B cell (primary cell): ENCODE measurements at regions not wholly inside any gene's neighbourhood (a gene's known extent, or its start where the extent isn't known, plus 50 kb on each side); places are given as distances from the start of the nearest gene placed in this dataset.

ENCODE experiments used
- ATAC-seq: fragments of 200-7000 bp; cut with Tn5 transposase; one replicate; pipeline ENCODE4 v1.10.0; 2021; ENCODE audit warnings: low read depth, mild to moderate bottlenecking, moderate number of reproducible peaks, moderate library complexity
- CTCF ChIA-PET: fragments of 350-600 bp; sonication (Branson Sonifier 250); formaldehyde crosslinking; loops from one replicate; lab custom pipeline; 2021; ENCODE audit warnings: antibody characterized with exemption, inconsistent platforms; lab: Charles Lee
- POLR2A ChIA-PET: fragments of 350-600 bp; sonication (Branson Sonifier 250); formaldehyde crosslinking; loops from one replicate; lab custom pipeline; 2021; ENCODE audit warnings: antibody characterized with exemption; lab: Charles Lee
- DNase-seq: peaks from one replicate; pipeline ENCODE4 v3.0.0; 2013
- H2AFZ ChIP-seq: 2 replicates; pipeline ENCODE4 v1.6.1; 2012; ENCODE audit warnings: mild to moderate bottlenecking, low read depth, low read length; ENCODE audit not compliant: insufficient read depth, poor library complexity, severe bottlenecking
- H3K27ac ChIP-seq, 2 donors: 1 replicate in 1 of 2; 2 replicates in 1 of 2; pipeline ENCODE4 v1.5.1; 2012 to 2013; ENCODE audit warnings: low read length in 2 of 2, mild to moderate bottlenecking in 2 of 2, moderate library complexity in 1 of 2
- H3K27me3 ChIP-seq, 4 experiments: fragments of 200-600 bp in 1 of 4; sonication (generic) in 1 of 4; replicated peaks in 1 of 4; 1 replicate in 2 of 4; 2 replicates in 2 of 4; pipeline versions ENCODE4 v1.6.1 to v1.7.0; 2013 to 2016; ENCODE audit warnings: low read length in 3 of 4, mild to moderate bottlenecking in 2 of 4, mixed read lengths in 1 of 4, moderate library complexity in 1 of 4; ENCODE audit not compliant: insufficient read depth in 4 of 4, control insufficient read depth in 3 of 4; ENCODE audit errors: control extremely low read depth in 1 of 4
- H3K36me3 ChIP-seq, 2 experiments: replicated peaks in 1 of 2; 1 replicate in 1 of 2; 2 replicates in 1 of 2; pipeline versions ENCODE4 v1.6.1 to v1.7.1; 2013; ENCODE audit warnings: low read length in 1 of 2; ENCODE audit not compliant: insufficient read depth in 2 of 2, control insufficient read depth in 1 of 2; ENCODE audit errors: control extremely low read depth in 1 of 2, extremely low read depth in 1 of 2
- H3K4me1 ChIP-seq, 2 donors: fragments of 200-600 bp in 1 of 2; sonication (generic) in 1 of 2; 1 replicate in 1 of 2; 2 replicates in 1 of 2; pipeline versions ENCODE4 v1.5.1 to v1.6.1; 2013 to 2017; ENCODE audit warnings: low read length in 2 of 2; ENCODE audit not compliant: control insufficient read depth in 2 of 2, insufficient read depth in 2 of 2
- H3K4me2 ChIP-seq: replicated peaks from 2 replicates; pipeline ENCODE3; 2012; ENCODE audit warnings: mild to moderate bottlenecking, low read depth, low read length; ENCODE audit not compliant: poor library complexity, severe bottlenecking
- H3K4me3 ChIP-seq, 5 experiments: fragments of 200-600 bp in 1 of 5; sonication (generic) in 1 of 5; 1 replicate in 3 of 5; 2 replicates in 2 of 5; pipeline versions ENCODE4 v1.5.1 to v1.7.0; 2011 to 2016; ENCODE audit warnings: low read length in 4 of 5, mild to moderate bottlenecking in 4 of 5, low read depth in 2 of 5, control low read depth in 1 of 5, moderate library complexity in 1 of 5; ENCODE audit not compliant: insufficient read depth in 1 of 5; ENCODE audit errors: control extremely low read depth in 1 of 5, extremely low read depth in 1 of 5
- H3K79me2 ChIP-seq: fragments of 200-600 bp; sonication (generic); one replicate; pipeline ENCODE4 v1.6.0; 2016; ENCODE audit warnings: low read length; ENCODE audit not compliant: control insufficient read depth, insufficient read depth
- H3K9ac ChIP-seq: fragments of 200-600 bp; sonication (generic); 2 replicates; pipeline ENCODE4 v1.6.1; 2017; ENCODE audit warnings: mild to moderate bottlenecking, low read length, moderate library complexity
- H3K9me3 ChIP-seq, 3 donors: one replicate each; pipeline versions ENCODE4 v1.6.1 to v1.7.1; 2013; ENCODE audit warnings: low read length in 2 of 3; ENCODE audit not compliant: control insufficient read depth in 2 of 3, insufficient read depth in 1 of 3; ENCODE audit errors: control extremely low read depth in 1 of 3
- H4K20me1 ChIP-seq: 2 replicates; pipeline ENCODE4 v1.6.0; 2012; ENCODE audit warnings: mild to moderate bottlenecking, low read length; ENCODE audit not compliant: insufficient read depth, control insufficient read depth, poor library complexity, severe bottlenecking
- H3K27ac Mint-ChIP-seq: one replicate; pipeline ENCODE4 v1.8.0; 2021; ENCODE audit warnings: mixed read lengths
- H3K27me3 Mint-ChIP-seq: one replicate; pipeline ENCODE4 v1.8.0; 2021; ENCODE audit warnings: mixed read lengths
- H3K4me1 Mint-ChIP-seq: one replicate; pipeline ENCODE4 v1.8.0; 2021; ENCODE audit warnings: mixed read lengths
- H3K4me3 Mint-ChIP-seq: one replicate; pipeline ENCODE4 v1.8.0; 2021; ENCODE audit warnings: mixed read lengths
- H3K9me3 Mint-ChIP-seq: one replicate; pipeline ENCODE4 v1.8.0; 2022; ENCODE audit warnings: mixed read lengths; ENCODE audit not compliant: insufficient read depth
- EZH2 ChIP-seq: IDR thresholded peaks from 2 replicates; pipeline ENCODE4 v1.6.1; 2012; ENCODE audit warnings: borderline replicate concordance, low read depth, mild to moderate bottlenecking, moderate library complexity, low read length; ENCODE audit not compliant: insufficient read depth, poor library complexity, severe bottlenecking
- WGBS: methylation state at CpG from one replicate; pipeline ENCODE4 v1.1.5; 2013; ENCODE audit warnings: missing lambda C conversion rate; ENCODE audit not compliant: insufficient coverage; 5-methylcytosine and 5-hydroxymethylcytosine counted together
- intact Hi-C: fragments of 100-400 bp; cut with micrococcal nuclease; formaldehyde crosslinking; loops from one replicate; pipeline ENCODE4 v1.10.0; 2022
- TF ChIP-seq, protein P1 (sequence below): fragments of 200-600 bp; IDR thresholded peaks from one replicate; pipeline ENCODE4 v1.8.0; 2022; ENCODE audit warnings: antibody characterized with exemption, mild to moderate bottlenecking

DNA sequence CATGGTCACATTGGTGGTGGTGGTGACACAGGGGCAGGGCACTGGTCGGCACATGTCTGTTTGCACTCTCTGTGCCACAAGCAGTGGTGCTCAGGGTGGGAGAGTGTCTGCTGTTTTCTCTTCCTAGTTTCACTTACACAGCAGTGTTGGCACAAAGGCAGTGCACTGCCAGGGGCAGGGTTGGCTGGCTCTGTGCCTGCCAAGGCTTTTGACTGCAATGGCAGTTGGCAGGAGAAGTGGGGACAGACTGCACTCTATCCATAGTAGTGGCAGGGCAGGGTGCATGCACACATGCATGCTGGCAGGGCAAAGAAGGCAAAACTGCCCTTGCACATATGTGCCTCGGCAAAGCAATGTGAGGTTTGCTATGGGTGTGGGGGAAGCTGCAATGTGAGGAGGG lies 635.9 kb downstream of the SUCLG1 start:
- Histone ChIP-seq H3K9ac (no peak overlapping the region), H3K36me3 (no peaks in the 10 kb centered on the region), H3K9me3 (peaks cover 0 to 8% (median 0%) of the 10 kb centered on the region in 3 donors), H3K27me3 (no peaks in the 10 kb centered on the region), H3K4me2 (no peak overlapping the region), H3K79me2 (no peaks in the 10 kb centered on the region), H3K4me3 (no peak overlapping the region), H4K20me1 (no peaks in the 10 kb centered on the region), H2AFZ (no peak overlapping the region), H3K27ac (no peak overlapping the region), H3K4me1 (no peaks in the 10 kb centered on the region)
- H3K9me3 Mint-ChIP-seq: peaks cover 3% of the 10 kb centered on the region
- ChIA-PET CTCF (no interaction called here), POLR2A (no interaction called here)
- no peaks in the 10 kb centered on the region for H3K27me3 Mint-ChIP-seq
- 80% methylated on average over 1 of the region's 2 CpGs for WGBS
- no peaks in the 10 kb centered on the region for H3K4me1 Mint-ChIP-seq
- intact Hi-C loops: no loop called here
- ATAC-seq: no peak
- TF ChIP-seq, protein P1, sequence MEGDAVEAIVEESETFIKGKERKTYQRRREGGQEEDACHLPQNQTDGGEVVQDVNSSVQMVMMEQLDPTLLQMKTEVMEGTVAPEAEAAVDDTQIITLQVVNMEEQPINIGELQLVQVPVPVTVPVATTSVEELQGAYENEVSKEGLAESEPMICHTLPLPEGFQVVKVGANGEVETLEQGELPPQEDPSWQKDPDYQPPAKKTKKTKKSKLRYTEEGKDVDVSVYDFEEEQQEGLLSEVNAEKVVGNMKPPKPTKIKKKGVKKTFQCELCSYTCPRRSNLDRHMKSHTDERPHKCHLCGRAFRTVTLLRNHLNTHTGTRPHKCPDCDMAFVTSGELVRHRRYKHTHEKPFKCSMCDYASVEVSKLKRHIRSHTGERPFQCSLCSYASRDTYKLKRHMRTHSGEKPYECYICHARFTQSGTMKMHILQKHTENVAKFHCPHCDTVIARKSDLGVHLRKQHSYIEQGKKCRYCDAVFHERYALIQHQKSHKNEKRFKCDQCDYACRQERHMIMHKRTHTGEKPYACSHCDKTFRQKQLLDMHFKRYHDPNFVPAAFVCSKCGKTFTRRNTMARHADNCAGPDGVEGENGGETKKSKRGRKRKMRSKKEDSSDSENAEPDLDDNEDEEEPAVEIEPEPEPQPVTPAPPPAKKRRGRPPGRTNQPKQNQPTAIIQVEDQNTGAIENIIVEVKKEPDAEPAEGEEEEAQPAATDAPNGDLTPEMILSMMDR: no peak
- TF ChIP-seq EZH2: no peak
- H3K27ac Mint-ChIP-seq: no peak overlapping the region
- DNase-seq: no peak
- no peak overlapping the region for H3K4me3 Mint-ChIP-seq

DNA sequence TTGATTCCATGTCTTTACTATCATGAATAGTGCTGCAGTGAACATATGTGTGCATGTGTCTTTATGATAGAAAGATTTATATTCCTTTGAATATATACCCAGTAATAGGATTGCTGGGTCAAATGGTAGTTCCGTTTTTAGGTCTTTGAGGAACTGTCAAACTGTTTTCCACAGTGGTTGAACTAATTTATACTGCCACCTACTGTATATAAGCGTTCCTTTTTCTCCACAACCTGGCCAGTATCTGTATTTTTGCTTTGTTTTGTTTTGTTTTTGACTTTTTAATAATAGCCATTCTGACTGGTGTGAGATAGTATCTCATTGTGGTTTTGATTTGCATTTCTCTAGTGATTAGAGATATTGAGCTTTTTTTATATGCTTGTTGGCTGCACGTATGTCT lies 641.6 kb downstream of the SUCLG1 start:
- Histone ChIP-seq H3K36me3 (no peaks in the 10 kb centered on the region), H3K9ac (no peak overlapping the region), H3K4me1 (no peaks in the 10 kb centered on the region), H3K4me3 (no peak overlapping the region), H3K27ac (no peak overlapping the region), H2AFZ (no peak overlapping the region), H3K27me3 (no peaks in the 10 kb centered on the region), H4K20me1 (no peaks in the 10 kb centered on the region), H3K79me2 (no peaks in the 10 kb centered on the region), H3K4me2 (no peak overlapping the region), H3K9me3 (no peaks in the 10 kb centered on the region)
- POLR2A ChIA-PET: no interaction called here
- H3K9me3 Mint-ChIP-seq: no peaks in the 10 kb centered on the region
- 100% methylated on average over 1 of the region's 3 CpGs for WGBS
- no peak overlapping the region for H3K27ac Mint-ChIP-seq
- H3K4me3 Mint-ChIP-seq: no peak overlapping the region
- H3K27me3 Mint-ChIP-seq: no peaks in the 10 kb centered on the region
- ATAC-seq (no peak), DNase-seq (no peak)
- intact Hi-C loops: no loop called here
- CTCF ChIA-PET: no interaction called here
- TF ChIP-seq, protein P1: no peak
- no peak for TF ChIP-seq EZH2
- H3K4me1 Mint-ChIP-seq: no peaks in the 10 kb centered on the region
